Mesothelial cell of epicardium (in vitro differentiated cells): ENCODE measurements at regions not wholly inside any gene's neighbourhood (a gene's known extent, or its start where the extent isn't known, plus 50 kb on each side); places are given as distances from the start of the nearest gene placed in this dataset.

Experiments
- DNase-seq, 2 experiments: peaks; one replicate each; pipeline ENCODE4 v3.0.0; 2021; ENCODE audit warnings: low spot score in 2 of 2; ENCODE audit not compliant: unreplicated experiment in 2 of 2
- H3K27ac Mint-ChIP-seq: 2 replicates; pipeline ENCODE4 v1.8.0; 2021; ENCODE audit warnings: mixed read lengths
- H3K27me3 Mint-ChIP-seq: 2 replicates; pipeline ENCODE4 v1.8.0; 2021; ENCODE audit warnings: low read depth, mixed read lengths
- H3K36me3 Mint-ChIP-seq: 2 replicates; pipeline ENCODE4 v1.8.0; 2021; ENCODE audit warnings: mixed read lengths
- H3K4me1 Mint-ChIP-seq: 2 replicates; pipeline ENCODE4 v1.8.0; 2021; ENCODE audit warnings: mixed read lengths
- H3K4me3 Mint-ChIP-seq: 2 replicates; pipeline ENCODE4 v1.8.0; 2021; ENCODE audit warnings: mild to moderate bottlenecking, moderate library complexity, mixed read lengths
- H3K9me3 Mint-ChIP-seq: 2 replicates; pipeline ENCODE4 v1.8.0; 2021; ENCODE audit warnings: mixed read lengths
- TF ChIP-seq, protein P1 (sequence below): fragments of 200-600 bp; sonication (generic); IDR thresholded peaks from one replicate; pipeline ENCODE4 v1.5.0; 2021; ENCODE audit warnings: antibody characterized with exemption; ENCODE audit not compliant: unreplicated experiment

- TF ChIP-seq, protein P1, sequence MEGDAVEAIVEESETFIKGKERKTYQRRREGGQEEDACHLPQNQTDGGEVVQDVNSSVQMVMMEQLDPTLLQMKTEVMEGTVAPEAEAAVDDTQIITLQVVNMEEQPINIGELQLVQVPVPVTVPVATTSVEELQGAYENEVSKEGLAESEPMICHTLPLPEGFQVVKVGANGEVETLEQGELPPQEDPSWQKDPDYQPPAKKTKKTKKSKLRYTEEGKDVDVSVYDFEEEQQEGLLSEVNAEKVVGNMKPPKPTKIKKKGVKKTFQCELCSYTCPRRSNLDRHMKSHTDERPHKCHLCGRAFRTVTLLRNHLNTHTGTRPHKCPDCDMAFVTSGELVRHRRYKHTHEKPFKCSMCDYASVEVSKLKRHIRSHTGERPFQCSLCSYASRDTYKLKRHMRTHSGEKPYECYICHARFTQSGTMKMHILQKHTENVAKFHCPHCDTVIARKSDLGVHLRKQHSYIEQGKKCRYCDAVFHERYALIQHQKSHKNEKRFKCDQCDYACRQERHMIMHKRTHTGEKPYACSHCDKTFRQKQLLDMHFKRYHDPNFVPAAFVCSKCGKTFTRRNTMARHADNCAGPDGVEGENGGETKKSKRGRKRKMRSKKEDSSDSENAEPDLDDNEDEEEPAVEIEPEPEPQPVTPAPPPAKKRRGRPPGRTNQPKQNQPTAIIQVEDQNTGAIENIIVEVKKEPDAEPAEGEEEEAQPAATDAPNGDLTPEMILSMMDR = no peak
- no peak for DNase-seq
- no peak overlapping the region for H3K4me3 Mint-ChIP-seq
- peaks cover 6% of the 10 kb centered on the region for H3K4me1 Mint-ChIP-seq
- no peak overlapping the region for H3K27ac Mint-ChIP-seq
- no peaks in the 10 kb centered on the region for H3K27me3 Mint-ChIP-seq
- H3K36me3 Mint-ChIP-seq = no peaks in the 10 kb centered on the region
- H3K9me3 Mint-ChIP-seq = peaks cover 27% of the 10 kb centered on the region
Observed at GRCh38 chr21:21969211-21969610, 971.0 kb downstream of the NCAM2 start.

DNA sequence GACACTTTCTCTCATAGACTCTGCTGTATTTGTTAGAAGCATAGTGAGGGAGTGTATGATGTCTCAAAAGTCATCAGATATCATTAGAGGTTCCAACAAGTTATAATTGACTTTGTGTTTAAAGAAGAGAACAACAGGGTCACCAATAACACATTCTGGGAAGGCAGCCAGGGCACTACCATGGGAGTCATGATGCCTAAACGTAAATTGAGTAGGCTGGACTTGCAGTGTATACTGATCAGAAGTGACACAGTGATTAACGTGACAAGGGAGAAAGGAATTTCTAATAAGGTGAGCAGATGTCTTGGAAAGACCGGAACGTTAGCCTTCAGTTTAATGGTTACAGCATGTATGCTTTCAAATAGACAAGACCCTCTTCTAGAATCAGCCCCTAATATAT is 973.2 kb downstream of the NCAM2 start:
- H3K9me3 Mint-ChIP-seq = peaks cover 26% of the 10 kb centered on the region
- DNase-seq = no peak
- no peak overlapping the region for H3K27ac Mint-ChIP-seq
- no peaks in the 10 kb centered on the region for H3K27me3 Mint-ChIP-seq
- TF ChIP-seq, protein P1 = no peak
- H3K4me3 Mint-ChIP-seq = no peak overlapping the region
- peaks cover 7% of the 10 kb centered on the region for H3K4me1 Mint-ChIP-seq
- H3K36me3 Mint-ChIP-seq = no peaks in the 10 kb centered on the region

GRCh38 chr21:21973806-21974205 is 975.6 kb downstream of the NCAM2 start:
- no peak overlapping the region for H3K4me3 Mint-ChIP-seq
- TF ChIP-seq, protein P1 = no peak
- H3K27ac Mint-ChIP-seq = no peak overlapping the region
- H3K4me1 Mint-ChIP-seq = peaks cover 7% of the 10 kb centered on the region
- H3K27me3 Mint-ChIP-seq = no peaks in the 10 kb centered on the region
- DNase-seq = no peak
- H3K9me3 Mint-ChIP-seq = peaks cover 21% of the 10 kb centered on the region
- H3K36me3 Mint-ChIP-seq = no peaks in the 10 kb centered on the region

- Mint-ChIP-seq H3K4me3 (no peak overlapping the region), H3K36me3 (no peaks in the 10 kb centered on the region), H3K4me1 (peaks cover 4% of the 10 kb centered on the region), H3K9me3 (peaks cover 35% of the 10 kb centered on the region), H3K27ac (no peak overlapping the region), H3K27me3 (no peaks in the 10 kb centered on the region)
- DNase-seq = no peak
- TF ChIP-seq, protein P1 = no peak
Observed at GRCh38 chr21:21996891-21997290, 998.7 kb downstream of the NCAM2 start.

- H3K27ac Mint-ChIP-seq = no peak overlapping the region
Observed at GRCh38 chr21:21997390-21998333, 999.5 kb downstream of the NCAM2 start.

More at GRCh38 chr21:21997390-21998333, 999.5 kb downstream of the NCAM2 start:
- no peaks in the 10 kb centered on the region for H3K36me3 Mint-ChIP-seq
- TF ChIP-seq, protein P1 = no peak
- peaks cover 4% of the 10 kb centered on the region for H3K4me1 Mint-ChIP-seq
- no peak overlapping the region for H3K4me3 Mint-ChIP-seq
- H3K9me3 Mint-ChIP-seq = peaks cover 38% of the 10 kb centered on the region
- no peaks in the 10 kb centered on the region for H3K27me3 Mint-ChIP-seq
- DNase-seq = no peak
